Small intestine (tissue), 7 donors: ENCODE measurements at regions not wholly inside any gene's neighbourhood (a gene's known extent, or its start where the extent isn't known, plus 50 kb on each side); places are given as distances from the start of the nearest gene placed in this dataset.

Experiments used
- DNase-seq, 2 donors: peaks; one replicate each; pipeline versions ENCODE4 v3.0.0 to v3.0.0-alpha.2; 2013
- FAIRE-seq: peaks from 2 replicates; lab custom pipeline; 2012; peaks lifted over from hg19 to GRCh38; lab: Jason Lieb, UNC
- H3K27ac ChIP-seq, 3 donors: one replicate each; pipeline ENCODE4 v1.5.1; 2013; ENCODE audit warnings: low read length in 2 of 3, mild to moderate bottlenecking in 2 of 3, control low read depth in 1 of 3, inconsistent platforms in 1 of 3, low read depth in 1 of 3, moderate library complexity in 1 of 3
- H3K27me3 ChIP-seq, 3 donors: one replicate each; pipeline ENCODE4 v1.6.1; 2013; ENCODE audit warnings: low read length in 3 of 3, inconsistent platforms in 1 of 3; ENCODE audit not compliant: control insufficient read depth in 3 of 3, insufficient read depth in 3 of 3
- H3K36me3 ChIP-seq, 3 donors: one replicate each; pipeline ENCODE4 v1.6.1; 2013; ENCODE audit warnings: low read length in 3 of 3, inconsistent platforms in 1 of 3, low read depth in 1 of 3, mild to moderate bottlenecking in 1 of 3, moderate library complexity in 1 of 3; ENCODE audit not compliant: control insufficient read depth in 3 of 3, insufficient read depth in 2 of 3
- H3K4me1 ChIP-seq, 3 donors: one replicate each; pipeline ENCODE4 v1.6.1; 2013; ENCODE audit warnings: low read length in 2 of 3, inconsistent platforms in 1 of 3, low read depth in 1 of 3, mild to moderate bottlenecking in 1 of 3, moderate library complexity in 1 of 3; ENCODE audit not compliant: control insufficient read depth in 3 of 3, insufficient read depth in 2 of 3
- H3K4me3 ChIP-seq, 3 donors: one replicate each; pipeline ENCODE4 v1.5.1; 2013; ENCODE audit warnings: low read length in 3 of 3, control low read depth in 1 of 3, inconsistent platforms in 1 of 3, low read depth in 1 of 3, mild to moderate bottlenecking in 1 of 3, moderate library complexity in 1 of 3
- H3K9me3 ChIP-seq, 2 donors: one replicate each; pipeline ENCODE4 v1.6.1; 2013; ENCODE audit warnings: low read depth in 1 of 2, low read length in 1 of 2; ENCODE audit not compliant: control insufficient read depth in 2 of 2, insufficient read depth in 1 of 2
- WGBS, 3 donors: extraction: QIAGEN DNeasy Blood & Tissue Kit; methylation state at CpG; one replicate each; pipeline ENCODE4 v1.1.7; 2013; 5-methylcytosine and 5-hydroxymethylcytosine counted together
- donor health status: healthy with polysubstance abuse.
- donor health status: control.
- donor health status: control.
- donor health status: Bipolar disorder and iron deficiency.
- donor health status: healthy.

DNA sequence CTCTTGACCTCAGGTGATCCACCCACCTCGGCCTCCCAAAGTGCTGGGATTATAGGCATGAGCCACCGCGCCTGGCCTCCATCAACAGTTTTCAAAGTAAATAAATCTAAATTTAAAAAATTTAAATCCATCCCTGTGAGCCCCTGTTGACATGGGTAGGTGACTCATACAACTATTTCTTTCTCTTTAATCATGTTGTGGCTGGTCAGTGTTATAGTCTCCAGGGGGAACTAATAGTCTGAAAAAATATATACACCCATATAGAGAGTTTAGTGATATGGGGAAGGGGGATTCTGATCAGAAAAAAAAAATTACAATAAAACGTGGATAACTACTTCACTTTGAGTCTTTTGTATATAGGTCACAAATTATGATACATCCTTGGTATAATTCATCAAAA is 159.2 kb downstream of the ZNF608 start:
- WGBS, 3 donors, result 90 to 95% (median 93%) methylated on average over 4 of the region's 4 CpGs
- no peak overlapping the region for H3K4me3 ChIP-seq
- H3K27me3 ChIP-seq, result no peaks in the 10 kb centered on the region
- no peaks in the 10 kb centered on the region for H3K36me3 ChIP-seq
- H3K9me3 ChIP-seq, result peaks cover 0 to 8% of the 10 kb centered on the region in 2 donors
- FAIRE-seq (no peak), DNase-seq (no peak)
- H3K4me1 ChIP-seq, result peaks cover 0 to 3% (median 0%) of the 10 kb centered on the region in 3 donors
- no peak overlapping the region for H3K27ac ChIP-seq

DNA sequence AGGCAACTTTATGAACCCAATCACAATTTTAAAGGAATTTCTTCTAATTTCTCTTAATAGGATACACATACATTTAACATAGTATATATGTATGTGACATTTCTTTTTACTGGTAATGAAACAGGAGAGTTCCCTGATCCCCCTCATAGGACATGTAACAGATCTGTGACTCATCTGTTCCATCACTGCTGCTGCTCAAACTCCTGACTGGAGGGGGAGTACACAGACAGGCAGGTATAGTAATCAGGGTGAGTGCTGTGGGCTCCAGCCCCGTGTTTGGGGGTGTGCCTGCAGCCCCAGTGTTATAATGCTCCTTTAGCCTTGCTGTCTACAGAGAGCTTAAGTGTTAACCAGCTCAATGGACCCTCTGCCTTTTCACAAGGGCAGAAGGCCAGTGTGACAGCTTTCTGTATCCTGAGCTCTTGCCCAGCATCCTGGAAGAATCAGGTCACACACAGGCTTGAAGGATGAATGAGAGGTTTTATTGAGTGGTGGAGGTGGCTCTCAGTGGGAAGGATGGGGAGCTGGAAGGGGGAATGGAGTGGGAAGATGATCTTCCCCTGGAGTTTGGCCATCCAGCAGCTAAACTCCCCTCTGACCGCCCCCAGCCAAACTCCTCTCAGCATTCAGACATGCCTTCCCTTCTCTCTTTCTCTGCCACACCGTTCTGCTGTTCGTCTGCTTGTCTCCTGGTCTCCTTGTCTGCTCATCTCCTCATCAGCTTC is 161.3 kb downstream of the ZNF608 start:
- FAIRE-seq (no peak), DNase-seq (no peak)
- Histone ChIP-seq H3K4me1 (peaks cover 0 to 14% (median 0%) of the 10 kb centered on the region in 3 donors), H3K27me3 (no peaks in the 10 kb centered on the region), H3K36me3 (no peaks in the 10 kb centered on the region), H3K4me3 (no peak overlapping the region), H3K9me3 (peaks cover 0 to 8% of the 10 kb centered on the region in 2 donors), H3K27ac (no peak overlapping the region)
- 88 to 94% (median 92%) methylated on average over 3 to 4 of the region's 4 CpGs for WGBS, 3 donors

DNA sequence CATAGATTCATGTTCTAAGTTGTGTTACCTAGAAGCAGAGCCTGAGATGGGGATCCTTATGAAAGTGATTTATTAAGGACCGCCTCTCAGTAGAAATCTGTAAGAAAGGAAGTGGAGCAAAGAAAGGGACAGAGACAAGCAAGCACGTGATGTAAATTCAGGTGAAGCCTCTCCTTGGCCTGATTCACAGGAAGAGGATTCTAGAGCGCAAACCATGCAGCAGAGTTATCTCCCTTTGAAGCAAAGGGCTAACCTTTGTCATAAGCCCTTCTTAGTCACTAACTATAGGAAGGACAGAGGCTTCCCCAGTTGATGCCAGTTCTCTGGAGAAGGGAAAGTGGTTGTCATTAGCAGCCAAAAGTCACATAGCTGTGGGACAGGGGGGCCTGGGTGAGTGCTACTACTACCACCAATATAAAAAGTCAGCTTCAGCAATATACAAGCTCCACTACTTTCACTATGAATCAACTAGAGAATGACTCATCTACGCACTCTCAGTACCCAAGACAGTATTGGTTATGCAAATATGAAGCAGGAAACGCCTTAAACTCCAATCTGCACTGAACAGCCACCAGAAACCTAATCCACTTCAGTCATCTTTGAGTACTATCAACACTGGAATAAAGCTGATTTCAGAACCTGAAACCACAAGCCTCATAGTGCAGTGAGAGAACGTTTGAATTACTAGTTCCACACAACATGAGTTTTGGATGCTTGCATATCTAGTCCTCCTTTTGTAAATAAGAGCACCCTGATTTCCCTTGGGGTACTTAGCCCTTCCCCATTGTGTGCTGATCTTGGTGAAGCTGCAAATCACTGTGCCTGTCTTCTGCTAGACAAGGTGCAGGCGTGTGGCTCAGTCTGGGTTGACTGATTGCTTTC is 162.7 kb downstream of the ZNF608 start:
- 52 to 62% (median 60%) methylated on average over 7 of the region's 7 CpGs for WGBS, 3 donors
- peaks cover 0 to 8% of the 10 kb centered on the region in 2 donors for H3K9me3 ChIP-seq
- no peak overlapping the region for H3K4me3 ChIP-seq
- H3K4me1 ChIP-seq, result peaks cover 0 to 14% (median 0%) of the 10 kb centered on the region in 3 donors
- peak; percentile 53 to 66 for DNase-seq
- H3K36me3 ChIP-seq, result no peaks in the 10 kb centered on the region
- no peak for FAIRE-seq
- no peaks in the 10 kb centered on the region for H3K27me3 ChIP-seq
- H3K27ac ChIP-seq, result peak overlapping the region in 1 of 3 donors; percentile 2

DNA sequence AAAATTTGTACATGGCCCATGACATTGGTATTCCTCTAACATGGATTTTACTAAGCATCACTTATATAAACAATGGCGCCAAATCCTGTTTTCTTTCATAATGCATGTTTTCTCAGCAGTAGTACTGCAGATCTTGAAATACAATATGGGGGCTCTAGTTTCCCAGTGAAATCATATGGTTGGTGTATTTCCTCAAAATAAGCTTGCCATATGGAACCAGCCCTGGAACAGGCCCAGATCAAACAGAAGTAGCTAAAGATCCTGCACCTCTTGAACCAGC is 163.9 kb downstream of the ZNF608 start:
- 90 to 97% (median 97%) methylated on average over 1 of the region's 1 CpG for WGBS, 3 donors
- DNase-seq (no peak), FAIRE-seq (no peak)
- Histone ChIP-seq H3K27me3 (no peaks in the 10 kb centered on the region), H3K4me1 (peaks cover 0 to 14% (median 0%) of the 10 kb centered on the region in 3 donors), H3K4me3 (no peak overlapping the region), H3K9me3 (peaks cover 0 to 8% of the 10 kb centered on the region in 2 donors), H3K27ac (no peak overlapping the region), H3K36me3 (no peaks in the 10 kb centered on the region)

DNA sequence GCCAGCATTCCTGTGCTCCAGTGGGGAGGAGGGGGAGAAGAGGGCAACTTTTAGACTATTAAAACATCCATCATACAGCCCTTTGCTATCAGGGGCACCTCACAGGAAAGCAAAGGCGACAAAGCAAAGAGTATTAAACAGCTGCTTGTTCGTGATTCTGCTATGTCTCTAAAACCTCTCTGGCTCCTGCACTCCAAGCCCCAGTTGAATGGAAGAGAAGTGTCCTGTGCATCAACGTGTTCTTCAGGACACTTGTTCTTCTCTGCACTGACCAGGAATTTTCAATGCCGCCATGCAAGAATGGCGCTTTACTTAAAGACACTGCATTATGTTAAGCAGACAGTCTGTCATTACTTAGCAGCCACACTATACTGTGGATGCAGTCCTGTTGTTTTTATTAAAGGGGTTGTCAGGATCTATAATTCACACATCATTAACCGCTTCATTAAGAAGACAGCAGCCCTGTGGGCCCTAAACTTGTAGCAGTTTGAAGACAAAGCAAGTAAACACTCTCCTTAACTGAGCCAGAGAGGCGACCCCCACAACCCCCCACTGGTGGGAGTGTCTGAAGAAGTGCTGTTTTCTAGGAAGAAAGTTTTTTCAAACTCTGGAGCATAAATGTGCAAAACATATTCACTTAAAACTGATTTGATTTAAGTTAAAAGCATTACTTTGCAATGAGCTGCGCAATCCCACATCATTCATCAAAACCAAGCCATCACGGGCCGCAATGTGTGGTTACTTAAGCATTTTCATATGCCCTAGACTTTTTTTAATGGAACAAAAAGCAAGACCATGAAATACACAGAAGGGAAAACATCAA is 164.5 kb downstream of the ZNF608 start:
- no peak for FAIRE-seq
- H3K4me3 ChIP-seq, result no peak overlapping the region
- H3K4me1 ChIP-seq, result peaks cover 0 to 14% (median 0%) of the 10 kb centered on the region in 3 donors
- no peak overlapping the region for H3K27ac ChIP-seq
- WGBS, 3 donors, result 88 to 90% (median 89%) methylated on average over 10 of the region's 10 CpGs
- H3K36me3 ChIP-seq, result no peaks in the 10 kb centered on the region
- H3K27me3 ChIP-seq, result no peaks in the 10 kb centered on the region
- DNase-seq, result no peak
- peaks cover 0 to 8% of the 10 kb centered on the region in 2 donors for H3K9me3 ChIP-seq

DNA sequence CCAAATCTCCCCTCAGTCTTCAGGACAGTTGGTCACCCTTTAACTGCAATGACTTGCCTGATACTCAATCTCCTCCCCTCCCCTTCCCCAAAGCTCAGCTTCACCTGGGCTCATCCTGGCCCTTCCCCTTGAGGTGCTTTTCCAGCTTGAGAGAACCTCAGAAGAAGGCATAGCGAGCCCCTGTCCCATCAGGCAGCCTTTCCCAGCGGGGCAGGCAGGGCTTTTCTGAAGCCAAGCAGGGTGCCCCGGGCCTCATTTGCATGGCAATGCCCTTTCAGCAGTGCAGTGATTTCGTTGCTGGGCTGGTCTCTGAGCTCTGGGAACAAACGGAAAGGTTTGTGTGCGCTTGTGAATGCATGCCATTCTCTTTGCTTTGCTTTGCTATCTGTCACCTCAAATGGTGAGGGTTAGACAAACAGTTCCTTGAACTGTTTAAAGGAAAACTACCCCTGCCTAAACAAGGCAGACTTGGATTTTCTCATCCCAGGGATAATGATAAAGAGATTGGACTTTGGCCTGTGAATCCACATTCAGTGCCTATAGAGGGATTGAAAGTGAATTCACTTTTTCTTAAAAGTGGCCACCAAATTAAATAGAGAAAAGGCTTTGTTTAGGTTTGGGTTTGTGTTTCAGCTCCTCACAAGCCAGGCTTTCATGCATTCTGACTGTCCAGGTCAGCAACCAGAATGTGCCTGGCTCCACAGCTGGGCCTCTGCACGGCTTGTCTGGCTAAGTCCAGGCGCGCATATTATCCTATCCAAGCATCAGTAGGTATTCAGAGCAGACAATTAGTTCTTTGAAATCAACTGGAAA is 165.3 kb downstream of the ZNF608 start:
- WGBS, 3 donors, result 39 to 70% (median 46%) methylated on average over 9 of the region's 9 CpGs
- DNase-seq, result peak; percentile 11 to 47
- H3K36me3 ChIP-seq, result no peaks in the 10 kb centered on the region
- peak overlapping the region in 1 of 3 donors; percentile 32 for H3K27ac ChIP-seq
- no peak overlapping the region for H3K4me3 ChIP-seq
- H3K9me3 ChIP-seq, result peaks cover 0 to 8% of the 10 kb centered on the region in 2 donors
- peaks cover 0 to 14% (median 0%) of the 10 kb centered on the region in 3 donors for H3K4me1 ChIP-seq
- FAIRE-seq, result no peak
- no peaks in the 10 kb centered on the region for H3K27me3 ChIP-seq

DNA sequence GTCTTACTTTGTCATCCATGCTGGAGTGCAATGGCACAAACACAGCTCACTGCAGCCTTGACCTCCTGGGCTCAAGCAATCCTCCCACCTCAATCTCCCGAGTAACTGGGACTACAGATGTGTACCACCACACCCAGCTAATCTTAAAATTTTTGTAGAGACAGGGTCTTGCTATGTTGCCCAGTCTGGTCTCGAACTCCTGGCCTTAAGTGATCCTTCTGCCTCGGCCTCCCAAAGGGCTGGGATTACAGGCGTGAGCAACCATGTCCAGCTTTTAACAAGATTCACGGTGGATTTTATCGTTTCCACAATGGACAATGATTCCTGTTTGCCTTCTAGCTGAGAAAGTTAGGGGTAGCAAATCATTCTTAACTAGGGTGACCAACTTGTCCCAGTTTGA is 165.9 kb downstream of the ZNF608 start:
- 74 to 90% (median 83%) methylated on average over 6 of the region's 6 CpGs for WGBS, 3 donors

More for the DNA sequence above, 165.9 kb downstream of the ZNF608 start:
- Histone ChIP-seq H3K4me3 (no peak overlapping the region), H3K4me1 (peaks cover 0 to 14% (median 0%) of the 10 kb centered on the region in 3 donors), H3K9me3 (peaks cover 0 to 5% of the 10 kb centered on the region in 2 donors), H3K27ac (peak overlapping the region in 1 of 3 donors; percentile 32), H3K27me3 (no peaks in the 10 kb centered on the region), H3K36me3 (no peaks in the 10 kb centered on the region)
- DNase-seq (no peak), FAIRE-seq (no peak)
